GM10248 (cell line): ENCODE measurements at regions not wholly inside any gene's neighbourhood (a gene's known extent, or its start where the extent isn't known, plus 50 kb on each side); places are given as distances from the start of the nearest gene placed in this dataset.

Experiments used
- CTCF ChIA-PET: fragments of 300-600 bp; sonication (Branson Sonifier 250); formaldehyde crosslinking; extraction: SDS; loops from one replicate; lab custom pipeline; 2021; ENCODE audit warnings: antibody characterized with exemption; lab: Yijun Ruan, JAX
- POLR2A ChIA-PET: fragments of 350-650 bp; sonication (Branson Sonifier 250); formaldehyde crosslinking; extraction: SDS; loops from one replicate; lab custom pipeline; 2020; ENCODE audit warnings: antibody characterized with exemption; lab: Yijun Ruan, JAX
- DNase-seq: peaks from one replicate; pipeline ENCODE4 v3.0.0; 2012; ENCODE audit errors: extremely low spot score
- CTCF ChIP-seq: IDR thresholded peaks from 2 replicates; pipeline ENCODE4 v1.5.1; 2012; ENCODE audit warnings: mild to moderate bottlenecking, low read depth; ENCODE audit errors: extremely low read depth, missing control alignments, control extremely low read depth

DNA sequence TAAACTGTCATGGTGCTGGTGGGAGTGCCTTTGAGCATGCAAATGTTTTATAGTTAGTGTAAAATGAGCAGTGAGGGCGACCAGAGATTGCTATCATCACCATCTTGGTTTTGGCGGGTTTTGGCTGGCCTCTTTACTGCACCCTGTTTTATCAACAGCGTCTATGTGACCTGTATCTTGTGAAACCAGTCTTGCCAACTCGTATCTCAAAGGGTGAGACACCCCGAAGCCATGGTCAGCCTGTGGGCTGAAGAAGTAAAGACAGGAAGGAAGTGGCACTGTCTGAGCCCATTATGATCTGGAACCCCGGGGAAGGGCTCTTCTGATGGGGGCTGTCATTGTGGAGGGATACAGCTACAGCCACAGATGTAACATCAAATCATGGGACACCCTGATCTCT is 81.5 kb upstream of the FAM216B start:
- DNase-seq: no peak
- no peak for TF ChIP-seq CTCF
- ChIA-PET CTCF (no interaction called here), POLR2A (no interaction called here)

DNA sequence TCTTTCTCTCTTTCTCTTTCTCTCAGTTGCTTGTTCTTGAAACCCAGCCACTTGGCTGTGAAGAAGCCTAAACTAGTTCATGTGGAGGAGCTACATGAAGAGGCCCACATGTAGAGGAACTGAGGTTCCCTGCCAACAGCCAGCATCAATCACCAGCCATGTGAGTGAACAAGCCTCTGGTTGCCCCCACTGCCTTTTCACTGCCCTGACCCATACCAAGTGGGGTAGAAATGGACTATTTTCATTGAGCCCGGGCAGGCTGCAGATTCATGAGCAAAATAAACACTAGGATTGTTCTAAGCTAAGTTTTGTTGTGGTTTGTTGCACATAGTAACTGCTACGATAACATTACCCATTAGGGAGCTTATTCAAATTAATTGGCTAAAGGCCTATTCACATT is 78.7 kb upstream of the FAM216B start:
- TF ChIP-seq CTCF: no peak
- POLR2A ChIA-PET: no interaction called here
- CTCF ChIA-PET: interaction anchor here (1.1 to 1.2 kb wide), 2 partner anchors 11 to 24 kb away, joined by 3 read pairs; no protein-coding TSS in a partner anchor
- no peak for DNase-seq

- TF ChIP-seq CTCF: no peak
- DNase-seq: no peak
- CTCF ChIA-PET: no interaction called here
- POLR2A ChIA-PET: no interaction called here
These were observed 77.6 kb upstream of the FAM216B start for GRCh38 chr13:42703740-42704139.

DNA sequence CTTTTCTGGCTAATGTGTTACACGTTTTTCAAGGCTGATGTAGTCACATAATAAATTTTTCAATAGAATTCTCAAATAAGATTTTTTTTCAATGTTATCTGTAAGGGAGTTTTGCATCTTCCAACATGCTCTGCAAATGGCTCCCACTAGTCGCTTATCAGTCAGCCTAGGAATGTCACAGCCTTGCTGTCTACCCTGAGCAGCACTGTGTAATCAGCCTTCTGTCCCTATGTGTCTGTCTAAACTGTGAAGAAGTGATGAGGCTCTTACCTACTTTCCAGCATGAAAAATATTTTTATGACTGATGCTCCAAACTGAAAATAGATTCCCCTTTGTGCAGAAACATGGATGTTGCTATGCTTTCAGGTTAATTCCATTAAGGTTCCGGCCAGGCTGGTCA is 75.1 kb upstream of the FAM216B start:
- no peak for TF ChIP-seq CTCF
- DNase-seq: no peak
- ChIA-PET CTCF (no interaction called here), POLR2A (no interaction called here)

GRCh38 chr13:42707048-42707447 is 74.3 kb upstream of the FAM216B start:
- no peak for DNase-seq
- CTCF ChIA-PET: no interaction called here
- no peak for TF ChIP-seq CTCF
- POLR2A ChIA-PET: no interaction called here

GRCh38 chr13:42707586-42707985 is 73.8 kb upstream of the FAM216B start:
- TF ChIP-seq CTCF: no peak
- no peak for DNase-seq
- ChIA-PET CTCF (no interaction called here), POLR2A (no interaction called here)

- DNase-seq: no peak
- POLR2A ChIA-PET: no interaction called here
- CTCF ChIA-PET: no interaction called here
- TF ChIP-seq CTCF: no peak
These were observed 73.0 kb upstream of the FAM216B start for GRCh38 chr13:42708391-42708790.
